ENCODE measurements at regions not wholly inside any gene's neighbourhood (a gene's known extent, or its start where the extent isn't known, plus 50 kb on each side); places are given as distances from the start of the nearest gene placed in this dataset.
A peak's percentile ranks its signal among the peaks of the same experiment; 100 is the strongest.

DNA sequence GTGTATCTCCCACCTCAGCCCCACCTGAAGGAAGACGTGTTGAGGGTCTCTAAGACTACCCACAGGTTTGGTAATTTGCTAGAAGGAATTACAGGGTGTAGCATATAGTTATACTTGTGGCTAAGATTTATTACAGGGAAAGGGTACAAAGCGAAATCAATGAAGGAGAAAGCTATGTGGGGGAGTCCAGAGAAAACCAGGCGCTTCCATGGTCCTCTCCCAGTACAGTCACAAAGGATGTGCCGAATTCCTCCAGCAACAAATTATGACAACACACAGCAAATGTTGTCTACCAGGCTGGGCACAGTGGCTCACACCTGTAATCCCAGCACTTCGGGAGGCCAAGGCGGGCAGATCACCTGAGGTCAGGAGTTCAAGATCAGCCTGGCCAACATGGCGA lies 64.1 kb upstream of the TGM3 start:
- no peak for DNase-seq
- in situ Hi-C loops (cut with MboI; ENCODE audit: low pct_unique_long_range_greater_than_20kb, low sequenced_read_pairs), result no loop called here

DNA sequence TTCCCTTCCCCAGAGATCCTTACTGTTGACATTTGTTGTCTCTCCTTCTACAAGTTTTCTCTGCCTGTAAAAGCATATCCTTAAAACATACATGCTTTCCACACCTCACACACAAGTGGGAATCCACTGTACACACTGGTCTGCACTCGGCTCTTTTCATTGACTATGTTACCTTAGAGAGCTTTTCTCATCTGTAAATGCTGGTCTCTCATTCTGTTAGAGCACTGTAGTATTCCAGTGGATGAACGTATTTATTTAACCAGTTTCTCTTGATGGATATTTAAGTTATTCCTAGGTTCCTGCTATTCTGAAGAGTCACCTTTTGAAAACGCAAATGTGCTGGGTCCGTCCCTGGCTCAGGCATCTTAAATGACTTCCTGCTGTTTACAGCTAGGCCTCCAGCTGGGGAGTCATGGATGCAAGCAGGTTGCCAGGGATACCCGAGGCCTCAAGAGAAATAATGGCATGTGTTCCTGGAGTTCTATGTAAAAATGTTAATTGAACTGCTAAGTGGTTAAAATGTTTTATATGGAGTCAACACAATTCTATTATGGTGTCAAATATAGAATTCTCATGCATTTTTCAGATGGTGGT lies 61.1 kb upstream of the TGM3 start:
- in situ Hi-C loops (cut with MboI; ENCODE audit: low pct_unique_long_range_greater_than_20kb, low sequenced_read_pairs), result no loop called here
- DNase-seq, result no peak

DNA sequence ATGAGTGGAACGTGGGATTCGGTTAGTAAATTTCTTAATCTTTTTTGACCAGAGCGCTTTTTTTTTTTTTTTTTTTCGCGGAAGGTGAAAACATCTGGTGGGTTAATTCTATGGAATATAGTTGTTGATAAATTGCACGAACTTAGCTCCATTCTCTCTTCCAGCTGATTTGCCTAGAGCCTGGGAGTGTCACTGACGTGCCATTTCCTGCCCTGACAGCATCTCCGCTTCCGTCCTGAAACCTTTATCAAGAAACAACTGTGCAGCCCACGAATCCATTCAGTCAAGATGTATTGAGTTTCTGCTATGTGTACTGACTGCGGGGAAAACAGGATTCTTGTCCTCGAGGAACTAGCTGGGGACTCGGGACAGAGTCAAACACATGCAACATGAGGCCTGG lies 59.5 kb upstream of the TGM3 start:
- in situ Hi-C loops (cut with MboI; ENCODE audit: low pct_unique_long_range_greater_than_20kb, low sequenced_read_pairs), result no loop called here
- DNase-seq, result no peak

DNA sequence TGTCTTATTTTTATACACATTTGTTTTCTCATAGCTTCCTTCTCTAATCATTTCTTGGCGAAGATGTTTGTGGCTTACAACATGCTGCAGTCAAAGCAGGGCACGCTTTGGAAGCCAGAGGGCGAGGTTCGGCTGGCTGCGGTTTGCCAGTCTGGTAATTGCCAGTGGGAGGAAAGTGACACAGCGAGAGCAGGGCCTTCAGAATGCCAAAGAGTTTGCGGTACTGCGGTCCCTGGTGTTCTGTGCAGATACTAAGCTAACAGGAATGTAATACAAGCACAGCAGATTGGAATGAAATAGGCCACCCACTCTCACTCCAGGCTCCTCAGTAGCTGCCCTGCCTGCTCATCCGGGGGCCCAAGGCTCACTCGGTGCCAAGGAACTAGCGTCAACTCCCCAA lies 58.7 kb upstream of the TGM3 start:
- in situ Hi-C loops (cut with MboI; ENCODE audit: low pct_unique_long_range_greater_than_20kb, low sequenced_read_pairs), result no loop called here
- peak; percentile 27 for DNase-seq

DNA sequence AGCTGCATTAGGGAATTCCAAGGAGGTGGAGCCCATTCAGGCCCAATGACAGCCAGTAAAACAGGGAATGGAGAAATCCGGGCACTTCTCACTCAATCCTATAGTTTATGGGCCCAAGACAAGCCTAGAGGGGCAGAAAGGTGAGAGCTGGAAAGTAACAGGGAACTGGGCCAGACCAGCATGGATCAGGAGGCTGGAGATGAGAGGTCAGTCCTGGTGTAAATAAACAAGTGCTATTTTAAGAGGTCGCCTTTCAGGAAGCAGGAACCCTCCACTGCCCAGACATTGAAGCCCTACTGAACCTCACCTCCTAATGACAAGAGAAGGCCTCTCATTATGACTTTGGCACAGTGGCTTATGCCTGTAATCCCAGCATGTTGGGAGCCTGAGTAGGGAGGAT lies 57.2 kb upstream of the TGM3 start:
- in situ Hi-C loops (cut with MboI; ENCODE audit: low pct_unique_long_range_greater_than_20kb, low sequenced_read_pairs), result no loop called here
- no peak for DNase-seq

DNA sequence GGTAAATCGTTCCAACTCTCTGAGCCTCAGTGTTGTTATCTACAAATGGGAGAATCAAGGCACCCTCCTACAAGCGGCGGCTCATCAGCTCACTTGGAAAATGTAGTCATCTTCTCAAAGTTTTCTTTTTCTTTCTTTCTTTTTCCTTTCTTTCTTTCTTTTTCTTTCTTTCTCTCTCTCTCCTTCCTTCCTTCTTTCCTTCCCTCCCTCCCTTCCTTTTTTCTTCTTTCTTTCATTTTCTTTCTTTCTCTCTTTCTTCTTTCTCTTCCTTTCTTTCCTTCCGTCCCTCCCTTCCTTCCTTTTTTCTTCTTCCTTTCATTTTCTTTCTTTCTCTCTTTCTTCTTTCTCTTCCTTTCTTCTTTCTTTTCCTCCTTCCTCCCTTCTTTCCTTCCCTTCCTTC lies 55.0 kb upstream of the TGM3 start:
- in situ Hi-C loops (cut with MboI; ENCODE audit: low pct_unique_long_range_greater_than_20kb, low sequenced_read_pairs), result no loop called here
- DNase-seq, result no peak

DNA sequence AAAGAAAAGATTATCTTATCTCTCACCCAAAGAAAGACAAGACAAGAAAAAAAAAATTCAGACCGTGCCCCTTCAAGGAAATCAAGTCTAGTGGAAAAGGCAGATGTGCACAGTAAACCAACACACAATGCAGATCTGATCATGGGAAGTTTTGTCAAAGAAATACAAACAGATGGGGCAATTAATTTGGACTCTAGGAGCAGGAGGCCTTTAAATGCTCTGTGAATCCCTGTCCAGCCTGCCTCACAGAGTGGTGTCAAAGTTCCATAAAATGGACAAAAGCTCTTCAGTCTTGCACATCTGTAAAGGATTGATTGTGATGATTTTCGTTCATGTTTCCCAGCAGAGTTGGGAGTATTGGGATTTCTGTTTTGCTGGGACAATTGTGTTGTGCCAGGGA lies 53.1 kb upstream of the TGM3 start:
- in situ Hi-C loops (cut with MboI; ENCODE audit: low pct_unique_long_range_greater_than_20kb, low sequenced_read_pairs), result no loop called here
- DNase-seq, result no peak

DNA sequence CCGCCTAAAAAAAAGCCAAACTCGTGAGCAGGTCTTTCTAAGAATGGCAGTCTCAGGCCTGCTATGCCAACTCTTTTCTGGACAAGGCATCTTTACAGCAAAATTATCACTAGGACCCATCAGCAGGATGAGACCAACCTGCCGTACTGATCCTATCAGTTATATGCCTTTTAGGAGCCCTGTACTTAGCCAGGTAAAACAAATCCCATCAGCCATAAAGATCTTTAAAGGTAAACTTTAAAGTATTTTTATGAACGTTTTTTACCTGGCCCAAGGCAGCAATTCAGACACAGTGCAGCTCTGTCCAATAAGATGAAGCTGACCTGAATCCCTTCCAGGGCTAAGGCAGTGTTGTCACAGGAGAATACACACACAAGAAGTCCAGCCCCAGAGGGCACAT lies 51.3 kb upstream of the TGM3 start:
- DNase-seq, result no peak
- in situ Hi-C loops (cut with MboI; ENCODE audit: low pct_unique_long_range_greater_than_20kb, low sequenced_read_pairs), result no loop called here

DNA sequence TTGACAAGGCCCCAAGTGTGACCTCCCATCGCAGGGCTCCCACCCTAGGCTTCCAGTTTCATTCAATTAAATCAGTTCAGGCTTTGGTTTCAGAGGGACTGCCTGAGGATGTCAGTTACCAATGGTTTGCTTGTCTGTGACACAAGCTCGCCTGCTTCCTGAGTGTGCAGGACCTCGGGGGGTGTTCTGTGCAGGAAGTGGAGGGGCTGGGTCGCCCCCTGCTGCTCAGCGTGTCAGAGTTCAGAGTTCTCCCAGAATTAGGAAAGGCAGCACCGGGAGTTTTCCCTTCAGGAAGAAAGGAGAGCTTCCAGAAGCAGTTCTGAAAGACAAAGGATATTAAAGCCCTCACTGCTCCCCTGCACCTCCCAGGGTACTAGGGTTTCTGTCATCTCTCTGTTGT lies 50.8 kb upstream of the TGM3 start:
- in situ Hi-C loops (cut with MboI; ENCODE audit: low pct_unique_long_range_greater_than_20kb, low sequenced_read_pairs), result no loop called here

DNA sequence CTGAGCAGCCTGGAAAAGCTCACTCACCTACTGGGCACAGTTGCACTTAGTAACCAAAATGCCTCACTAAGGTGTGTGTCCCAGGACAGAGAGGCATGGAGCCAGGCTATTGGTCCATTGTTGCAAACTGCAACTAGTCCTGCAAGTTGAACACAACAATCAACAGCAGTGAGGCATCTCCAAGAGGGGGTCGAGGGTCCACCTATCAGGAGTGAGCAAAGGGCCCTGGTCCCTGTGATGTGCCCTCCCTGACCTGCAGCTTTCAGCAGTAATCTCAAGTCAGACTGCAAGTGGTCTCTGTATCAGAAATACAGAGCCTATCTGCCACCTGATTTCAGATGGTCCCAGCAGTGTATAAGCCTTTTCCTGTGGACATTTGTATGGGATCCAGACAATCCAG lies 50.2 kb upstream of the TGM3 start:
- in situ Hi-C loops (cut with MboI; ENCODE audit: low pct_unique_long_range_greater_than_20kb, low sequenced_read_pairs), result no loop called here
- no peak for DNase-seq

More for the DNA sequence above, 50.8 kb upstream of the TGM3 start:
- no peak for DNase-seq

Data from KBM-7 (cell line).